ENCODE measurements at regions not wholly inside any gene's neighbourhood (a gene's known extent, or its start where the extent isn't known, plus 50 kb on each side); places are given as distances from the start of the nearest gene placed in this dataset.

GRCh38 chr5:133751421-133751820 is 139.1 kb upstream of the FSTL4 start:
- TF ChIP-seq SPI1 (IDR thresholded peaks at IDR 0.05; ENCODE audit: low read depth, low read length) (no peak), PAX5 (IDR thresholded peaks at IDR 0.05; ENCODE audit: insufficient read depth, low read length, severe bottlenecking) (no peak)
